H9 (cell line): ENCODE measurements at regions not wholly inside any gene's neighbourhood (a gene's known extent, or its start where the extent isn't known, plus 50 kb on each side); places are given as distances from the start of the nearest gene placed in this dataset.

ENCODE experiments used
- DNase-seq: peaks from one replicate; pipeline ENCODE4 v3.0.0-alpha.2; 2017
- H2AFZ ChIP-seq: one replicate; pipeline ENCODE4 v1.6.1; 2013; ENCODE audit warnings: mild to moderate bottlenecking, low read length, control low read depth, moderate library complexity
- H2AK5ac ChIP-seq: 2 replicates; pipeline ENCODE4 v1.6.1; 2013; ENCODE audit warnings: low read length, control low read depth, mixed read lengths; ENCODE audit not compliant: insufficient read length
- H2BK120ac ChIP-seq: one replicate; pipeline ENCODE4 v1.6.1; 2013; ENCODE audit warnings: low read depth, mild to moderate bottlenecking, low read length, control low read depth, inconsistent platforms; ENCODE audit not compliant: poor library complexity, severe bottlenecking
- H2BK12ac ChIP-seq: 2 replicates; pipeline ENCODE4 v1.6.1; 2013; ENCODE audit warnings: low read length, control low read depth, mixed read lengths, low read depth; ENCODE audit not compliant: insufficient read length
- H2BK15ac ChIP-seq: 2 replicates; pipeline ENCODE4 v1.6.1; 2013; ENCODE audit warnings: low read depth, low read length, control low read depth
- H2BK20ac ChIP-seq: one replicate; pipeline ENCODE4 v1.6.1; 2013; ENCODE audit warnings: low read depth, mild to moderate bottlenecking, low read length, control low read depth, inconsistent platforms; ENCODE audit not compliant: poor library complexity, severe bottlenecking
- H2BK5ac ChIP-seq: 2 replicates; pipeline ENCODE4 v1.6.1; 2013; ENCODE audit warnings: low read length, control low read depth, mixed read lengths; ENCODE audit not compliant: insufficient read length
- H3K14ac ChIP-seq: 2 replicates; pipeline ENCODE4 v1.6.1; 2013; ENCODE audit warnings: low read length, control low read depth; ENCODE audit not compliant: insufficient read depth
- H3K18ac ChIP-seq: 2 replicates; pipeline ENCODE4 v1.6.1; 2013; ENCODE audit warnings: low read depth, mild to moderate bottlenecking, mixed read lengths, low read length, control low read depth; ENCODE audit not compliant: insufficient read length
- H3K23ac ChIP-seq: 2 replicates; pipeline ENCODE4 v1.6.1; 2013; ENCODE audit warnings: low read length, control low read depth, mixed read lengths, low read depth; ENCODE audit not compliant: insufficient read length
- H3K23me2 ChIP-seq: 2 replicates; pipeline ENCODE4 v1.6.1; 2013; ENCODE audit warnings: low read depth, mild to moderate bottlenecking, mixed read lengths, low read length, control low read depth; ENCODE audit not compliant: insufficient read length, poor library complexity, severe bottlenecking
- H3K27ac ChIP-seq: 2 replicates; pipeline ENCODE4 v1.5.1; 2013; ENCODE audit warnings: low read length, control low read depth, mixed read lengths, low read depth; ENCODE audit not compliant: insufficient read length
- H3K27me3 ChIP-seq: 2 replicates; pipeline ENCODE4 v1.6.1; 2013; ENCODE audit warnings: low read length, control low read depth, inconsistent platforms; ENCODE audit not compliant: insufficient read depth
- H3K4ac ChIP-seq: 2 replicates; pipeline ENCODE4 v1.6.1; 2013; ENCODE audit warnings: low read depth, mild to moderate bottlenecking, control low read depth, inconsistent platforms, low read length, moderate library complexity
- H3K4me1 ChIP-seq: 2 replicates; pipeline ENCODE4 v1.6.1; 2013; ENCODE audit warnings: low read length, control low read depth, inconsistent platforms; ENCODE audit not compliant: insufficient read depth
- H3K4me2 ChIP-seq: 2 replicates; pipeline ENCODE4 v1.6.1; 2013; ENCODE audit warnings: low read length, control low read depth, mixed read lengths; ENCODE audit not compliant: insufficient read length, insufficient read depth
- H3K56ac ChIP-seq: 2 replicates; pipeline ENCODE4 v1.6.1; 2013; ENCODE audit warnings: low read depth, mild to moderate bottlenecking, mixed read lengths, low read length, control low read depth; ENCODE audit not compliant: insufficient read length
- H3K79me1 ChIP-seq: 2 replicates; pipeline ENCODE4 v1.6.1; 2013; ENCODE audit warnings: low read depth, mild to moderate bottlenecking, moderate library complexity, low read length, control low read depth, inconsistent platforms; ENCODE audit not compliant: insufficient read depth, poor library complexity, severe bottlenecking
- H3K79me2 ChIP-seq: 2 replicates; pipeline ENCODE4 v1.6.1; 2013; ENCODE audit warnings: low read length, control low read depth, inconsistent platforms; ENCODE audit not compliant: insufficient read depth
- H3K9ac ChIP-seq: 2 replicates; pipeline ENCODE4 v1.6.1; 2013; ENCODE audit warnings: low read length, control low read depth, mixed read lengths; ENCODE audit not compliant: insufficient read length; ENCODE audit errors: extremely low read depth
- H3K9me3 ChIP-seq: one replicate; pipeline ENCODE4 v1.6.1; 2013; ENCODE audit warnings: low read depth, low read length, inconsistent platforms; ENCODE audit not compliant: control insufficient read depth
- H3T11ph ChIP-seq: one replicate; pipeline ENCODE4 v1.6.1; 2013; ENCODE audit warnings: mild to moderate bottlenecking, low read length, control low read depth, inconsistent platforms
- H4K20me1 ChIP-seq: one replicate; pipeline ENCODE4 v1.6.1; 2013; ENCODE audit not compliant: control insufficient read depth, insufficient read length, insufficient read depth
- H4K5ac ChIP-seq: 2 replicates; pipeline ENCODE4 v1.6.1; 2013; ENCODE audit warnings: low read depth, mild to moderate bottlenecking, mixed read lengths, low read length, control low read depth; ENCODE audit not compliant: insufficient read length
- H4K8ac ChIP-seq: replicated peaks from 2 replicates; pipeline ENCODE4 v1.6.1; 2013; ENCODE audit warnings: low read length, control low read depth, mixed read lengths, low read depth; ENCODE audit not compliant: insufficient read length
- H4K91ac ChIP-seq: 2 replicates; pipeline ENCODE4 v1.6.1; 2013; ENCODE audit warnings: low read depth, mild to moderate bottlenecking, moderate library complexity, mixed read lengths, low read length, control low read depth; ENCODE audit not compliant: insufficient read length
- H3K27ac Mint-ChIP-seq, 3 experiments: 2 replicates in 2 of 3; 3 replicates in 1 of 3; pipeline ENCODE4 v1.8.0; 2020 to 2021; ENCODE audit warnings: mixed read lengths in 3 of 3, mild to moderate bottlenecking in 1 of 3, moderate library complexity in 1 of 3
- H3K27me3 Mint-ChIP-seq: 2 replicates; pipeline ENCODE4 v1.8.0; 2021; ENCODE audit warnings: low read depth, mild to moderate bottlenecking, moderate library complexity, mixed read lengths
- H3K36me3 Mint-ChIP-seq, 3 experiments: 2 replicates in 2 of 3; 3 replicates in 1 of 3; pipeline ENCODE4 v1.8.0; 2020 to 2021; ENCODE audit warnings: low read depth in 3 of 3, mixed read lengths in 3 of 3; ENCODE audit not compliant: insufficient read depth in 1 of 3
- H3K4me1 Mint-ChIP-seq, 2 experiments: 2 replicates each; pipeline ENCODE4 v1.8.0; 2020; ENCODE audit warnings: mixed read lengths in 2 of 2
- H3K4me3 Mint-ChIP-seq, 2 experiments: 2 replicates in 1 of 2; 3 replicates in 1 of 2; pipeline ENCODE4 v1.8.0; 2020 to 2021; ENCODE audit warnings: mild to moderate bottlenecking in 2 of 2, mixed read lengths in 2 of 2, moderate library complexity in 1 of 2
- H3K9me3 Mint-ChIP-seq, 2 experiments: 2 replicates in 1 of 2; 3 replicates in 1 of 2; pipeline ENCODE4 v1.8.0; 2020; ENCODE audit warnings: mild to moderate bottlenecking in 2 of 2, mixed read lengths in 2 of 2, moderate library complexity in 1 of 2
- CTCF ChIP-seq: fragments of 200-600 bp; sonication (generic); conservative IDR thresholded peaks from 3 replicates; pipeline ENCODE4 v1.8.0; 2021; ENCODE audit warnings: antibody characterized with exemption, mild to moderate bottlenecking
- WGBS: extraction: QIAGEN DNeasy Blood & Tissue Kit; methylation state at CpG from one replicate; pipeline ENCODE4 v1.1.7; 2013; ENCODE audit warnings: missing lambda C conversion rate, low lambda C conversion rate, mixed read lengths; ENCODE audit not compliant: insufficient read length; ENCODE audit errors: extremely low coverage; 5-methylcytosine and 5-hydroxymethylcytosine counted together

- Histone ChIP-seq H3K23me2 (no peaks in the 10 kb centered on the region), H2AK5ac (no peak overlapping the region), H4K91ac (no peak overlapping the region), H3K4me2 (no peak overlapping the region), H4K20me1 (no peaks in the 10 kb centered on the region), H2AFZ (no peak overlapping the region), H3K18ac (no peak overlapping the region), H3K56ac (no peak overlapping the region), H3K27me3 (no peaks in the 10 kb centered on the region), H3K4me1 (no peaks in the 10 kb centered on the region), H4K8ac (no peak overlapping the region), H3K9ac (no peak overlapping the region), H2BK15ac (no peak overlapping the region), H3K9me3 (no peaks in the 10 kb centered on the region), H3K79me2 (no peaks in the 10 kb centered on the region), H2BK12ac (no peak overlapping the region), H3K79me1 (no peaks in the 10 kb centered on the region), H3T11ph (no peak overlapping the region), H3K14ac (no peak overlapping the region), H2BK5ac (no peak overlapping the region), H3K27ac (no peak overlapping the region), H3K23ac (no peak overlapping the region), H4K5ac (no peak overlapping the region), H3K4ac (no peak overlapping the region), H2BK20ac (no peak overlapping the region), H2BK120ac (no peak overlapping the region)
- TF ChIP-seq CTCF: no peak
- no peak overlapping the region for H3K4me3 Mint-ChIP-seq
- WGBS: no CpG with 5 or more reads among the region's 1 CpG
- no peaks in the 10 kb centered on the region for H3K36me3 Mint-ChIP-seq
- no peaks in the 10 kb centered on the region for H3K27me3 Mint-ChIP-seq
- no peak for DNase-seq
- H3K4me1 Mint-ChIP-seq: no peaks in the 10 kb centered on the region
- no peaks in the 10 kb centered on the region; a peak in 1 of 5 replicates for H3K9me3 Mint-ChIP-seq
- H3K27ac Mint-ChIP-seq: no peak overlapping the region
These were observed 470.2 kb downstream of the SH2D4B start for GRCh38 chr10:81007872-81008271.
